Fibroblast of skin of right biceps (primary cell): ENCODE measurements at regions not wholly inside any gene's neighbourhood (a gene's known extent, or its start where the extent isn't known, plus 50 kb on each side); places are given as distances from the start of the nearest gene placed in this dataset.

Source experiments
- DNase-seq: peaks from one replicate; pipeline ENCODE4 v3.0.0-alpha.2; 2013

- DNase-seq, result no peak
Observed at GRCh38 chr4:134309715-134310114, 108.1 kb upstream of the PABPC4L start.

GRCh38 chr4:134308910-134309309 is 107.3 kb upstream of the PABPC4L start:
- DNase-seq, result no peak

- no peak for DNase-seq
Observed at GRCh38 chr4:134298313-134298712, 96.7 kb upstream of the PABPC4L start.

- DNase-seq, result no peak
Observed at GRCh38 chr4:134297765-134298164, 96.2 kb upstream of the PABPC4L start.

GRCh38 chr4:134282680-134283079 is 81.1 kb upstream of the PABPC4L start:
- no peak for DNase-seq

- DNase-seq, result peak; percentile 25
Observed at GRCh38 chr4:134278675-134279074, 77.1 kb upstream of the PABPC4L start.

GRCh38 chr4:134276476-134276875 is 74.9 kb upstream of the PABPC4L start:
- DNase-seq, result no peak

GRCh38 chr4:134260126-134260525 is 58.5 kb upstream of the PABPC4L start:
- DNase-seq, result no peak
